HG02623 (cell line): ENCODE measurements at regions not wholly inside any gene's neighbourhood (a gene's known extent, or its start where the extent isn't known, plus 50 kb on each side); places are given as distances from the start of the nearest gene placed in this dataset.
"Not testable (repeated sequence)": the region's sequence is repeated elsewhere in the genome, so short reads cannot be mapped to it uniquely, and the experiment has no call there.

Experiments
- ATAC-seq: cut with Tn5 transposase; IDR thresholded peaks from one replicate; pipeline ENCODE4 v1.9.1; 2021; ENCODE audit warnings: moderate library complexity; ENCODE audit not compliant: unreplicated experiment

GRCh38 chr2:237195396-237196120 is 109.9 kb downstream of the COPS8 start:
- no peak for ATAC-seq

GRCh38 chr2:237196409-237196808 is 110.7 kb downstream of the COPS8 start:
- ATAC-seq: no peak

- no peak for ATAC-seq
These were observed 111.4 kb downstream of the COPS8 start for GRCh38 chr2:237196866-237197618.

- ATAC-seq: no peak
These were observed 112.6 kb downstream of the COPS8 start for GRCh38 chr2:237198164-237198855.

GRCh38 chr2:237199082-237199481 is 113.4 kb downstream of the COPS8 start:
- ATAC-seq: no peak

- no peak for ATAC-seq
These were observed 113.9 kb downstream of the COPS8 start for GRCh38 chr2:237199577-237199976.

GRCh38 chr2:237200462-237200861 is 114.8 kb downstream of the COPS8 start:
- no peak for ATAC-seq

- no peak for ATAC-seq
These were observed 116.0 kb downstream of the COPS8 start for GRCh38 chr2:237201461-237202287.

GRCh38 chr2:237202288-237203030 is 116.8 kb downstream of the COPS8 start:
- no peak for ATAC-seq

GRCh38 chr2:237205043-237205541 is 119.4 kb downstream of the COPS8 start:
- no peak for ATAC-seq

GRCh38 chr2:237205561-237205971 is 119.9 kb downstream of the COPS8 start:
- no peak for ATAC-seq

GRCh38 chr2:237207646-237208045 is 122.0 kb downstream of the COPS8 start:
- ATAC-seq: no peak

- no peak for ATAC-seq
These were observed 122.9 kb downstream of the COPS8 start for GRCh38 chr2:237208373-237209260.

- ATAC-seq: no peak
These were observed 124.2 kb downstream of the COPS8 start for GRCh38 chr2:237209885-237210284.

GRCh38 chr2:237210297-237210696 is 124.6 kb downstream of the COPS8 start:
- no peak for ATAC-seq

- ATAC-seq: no peak
These were observed 125.1 kb downstream of the COPS8 start for GRCh38 chr2:237210763-237211162.

GRCh38 chr2:237212356-237213279 is 126.9 kb downstream of the COPS8 start:
- not testable (repeated sequence) for ATAC-seq
